NT2/D1 (cell line): ENCODE measurements at regions not wholly inside any gene's neighbourhood (a gene's known extent, or its start where the extent isn't known, plus 50 kb on each side); places are given as distances from the start of the nearest gene placed in this dataset.

ENCODE experiments used
- DNase-seq: peaks from one replicate; pipeline ENCODE4 v3.0.0-alpha.2; 2011; ENCODE audit warnings: low read depth, low spot score
- H3K27me3 ChIP-seq: 2 replicates; pipeline ENCODE4 v1.6.0; 2011; ENCODE audit warnings: mild to moderate bottlenecking; ENCODE audit not compliant: insufficient read length, insufficient read depth
- H3K36me3 ChIP-seq: 2 replicates; pipeline ENCODE4 v1.6.1; 2011; ENCODE audit warnings: mild to moderate bottlenecking, low read length, mixed read lengths; ENCODE audit not compliant: insufficient read depth, insufficient read length
- H3K4me1 ChIP-seq: 2 replicates; pipeline ENCODE4 v1.5.1; 2011; ENCODE audit not compliant: insufficient read depth, insufficient read length
- H3K4me3 ChIP-seq: 2 replicates; pipeline ENCODE4 v1.5.1; 2011; ENCODE audit warnings: low read depth; ENCODE audit not compliant: insufficient read length
- H3K9ac ChIP-seq: 2 replicates; pipeline ENCODE4 v1.6.0; 2011; ENCODE audit warnings: low read depth; ENCODE audit not compliant: insufficient read length
- H3K9me3 ChIP-seq: 2 replicates; pipeline ENCODE4 v1.5.1; 2011; ENCODE audit warnings: mild to moderate bottlenecking, low read length; ENCODE audit not compliant: insufficient read depth
- SUZ12 ChIP-seq: IDR thresholded peaks from 2 replicates; pipeline ENCODE4 v1.6.1; 2011; ENCODE audit not compliant: insufficient read length, insufficient read depth; ENCODE audit errors: extremely low read depth
- YY1 ChIP-seq: IDR thresholded peaks from 2 replicates; pipeline ENCODE4 v1.6.1; 2011; ENCODE audit not compliant: insufficient read length, insufficient read depth
- ZNF274 ChIP-seq: IDR thresholded peaks from 2 replicates; pipeline ENCODE4 v1.6.1; 2011; ENCODE audit warnings: mild to moderate bottlenecking, low read depth, low read length

GRCh38 chr13:53490752-53491151 is 462.1 kb downstream of the OLFM4 start:
- Histone ChIP-seq H3K4me1 (no peaks in the 10 kb centered on the region), H3K9me3 (no peaks in the 10 kb centered on the region), H3K36me3 (no peaks in the 10 kb centered on the region), H3K9ac (no peak overlapping the region), H3K4me3 (no peak overlapping the region), H3K27me3 (no peaks in the 10 kb centered on the region)
- no peak for DNase-seq
- TF ChIP-seq YY1, result no peak
- no peak for TF ChIP-seq ZNF274
- no peak for TF ChIP-seq SUZ12

- TF ChIP-seq SUZ12, result no peak
- no peak for TF ChIP-seq YY1
- TF ChIP-seq ZNF274, result no peak
- H3K9ac ChIP-seq, result no peak overlapping the region
- H3K4me3 ChIP-seq, result no peak overlapping the region
- H3K4me1 ChIP-seq, result no peaks in the 10 kb centered on the region
- no peak for DNase-seq
- no peaks in the 10 kb centered on the region for H3K36me3 ChIP-seq
- no peaks in the 10 kb centered on the region for H3K27me3 ChIP-seq
- H3K9me3 ChIP-seq, result no peaks in the 10 kb centered on the region
These were observed 465.8 kb downstream of the OLFM4 start for GRCh38 chr13:53494406-53494805.

- H3K9ac ChIP-seq, result no peak overlapping the region
- DNase-seq, result no peak
- TF ChIP-seq SUZ12 (no peak), ZNF274 (no peak), YY1 (no peak)
- no peak overlapping the region for H3K4me3 ChIP-seq
- H3K27me3 ChIP-seq, result no peaks in the 10 kb centered on the region
- H3K4me1 ChIP-seq, result no peaks in the 10 kb centered on the region
- H3K9me3 ChIP-seq, result no peaks in the 10 kb centered on the region
- H3K36me3 ChIP-seq, result no peaks in the 10 kb centered on the region
These were observed 471.0 kb downstream of the OLFM4 start for GRCh38 chr13:53499576-53500133.

- no peak overlapping the region for H3K4me3 ChIP-seq
- no peaks in the 10 kb centered on the region for H3K27me3 ChIP-seq
- TF ChIP-seq YY1 (no peak), ZNF274 (no peak), SUZ12 (no peak)
- DNase-seq, result no peak
- H3K4me1 ChIP-seq, result no peaks in the 10 kb centered on the region
- no peaks in the 10 kb centered on the region for H3K36me3 ChIP-seq
- no peaks in the 10 kb centered on the region for H3K9me3 ChIP-seq
- H3K9ac ChIP-seq, result no peak overlapping the region
These were observed 472.8 kb downstream of the OLFM4 start for GRCh38 chr13:53501387-53501786.

- no peaks in the 10 kb centered on the region for H3K36me3 ChIP-seq
- H3K4me1 ChIP-seq, result no peaks in the 10 kb centered on the region
- no peak for DNase-seq
- no peaks in the 10 kb centered on the region for H3K9me3 ChIP-seq
- no peak for TF ChIP-seq ZNF274
- no peak for TF ChIP-seq SUZ12
- TF ChIP-seq YY1, result no peak
- no peaks in the 10 kb centered on the region for H3K27me3 ChIP-seq
- no peak overlapping the region for H3K9ac ChIP-seq
- no peak overlapping the region for H3K4me3 ChIP-seq
These were observed 479.1 kb downstream of the OLFM4 start for GRCh38 chr13:53507741-53508140.

GRCh38 chr13:53512635-53513034 is 484.0 kb downstream of the OLFM4 start:
- no peak for DNase-seq
- Histone ChIP-seq H3K27me3 (no peaks in the 10 kb centered on the region), H3K36me3 (no peaks in the 10 kb centered on the region), H3K9ac (no peak overlapping the region), H3K9me3 (no peaks in the 10 kb centered on the region), H3K4me1 (no peaks in the 10 kb centered on the region), H3K4me3 (no peak overlapping the region)
- no peak for TF ChIP-seq YY1
- TF ChIP-seq ZNF274, result no peak
- TF ChIP-seq SUZ12, result no peak

GRCh38 chr13:53513226-53513625 is 484.6 kb downstream of the OLFM4 start:
- no peak for TF ChIP-seq YY1
- TF ChIP-seq SUZ12, result no peak
- no peak for TF ChIP-seq ZNF274
- no peaks in the 10 kb centered on the region for H3K36me3 ChIP-seq
- no peak overlapping the region for H3K9ac ChIP-seq
- H3K4me1 ChIP-seq, result no peaks in the 10 kb centered on the region
- H3K4me3 ChIP-seq, result no peak overlapping the region
- no peak for DNase-seq
- no peaks in the 10 kb centered on the region for H3K27me3 ChIP-seq
- H3K9me3 ChIP-seq, result no peaks in the 10 kb centered on the region

GRCh38 chr13:53520132-53520531 is 491.5 kb downstream of the OLFM4 start:
- Histone ChIP-seq H3K4me1 (no peaks in the 10 kb centered on the region), H3K9me3 (no peaks in the 10 kb centered on the region), H3K9ac (no peak overlapping the region), H3K27me3 (no peaks in the 10 kb centered on the region), H3K4me3 (no peak overlapping the region), H3K36me3 (no peaks in the 10 kb centered on the region)
- DNase-seq, result no peak
- TF ChIP-seq SUZ12 (no peak), YY1 (no peak), ZNF274 (no peak)
